ENCODE measurements at regions not wholly inside any gene's neighbourhood (a gene's known extent, or its start where the extent isn't known, plus 50 kb on each side); places are given as distances from the start of the nearest gene placed in this dataset.

- DNase-seq = no peak
These were observed 57.5 kb downstream of the OSR1 start for GRCh38 chr2:19300961-19301360.

GRCh38 chr2:19299522-19299921, 58.9 kb downstream of the OSR1 start:
- no peak for DNase-seq

- DNase-seq = no peak
These were observed 59.4 kb downstream of the OSR1 start for GRCh38 chr2:19299032-19299431.

GRCh38 chr2:19297716-19298115, 60.7 kb downstream of the OSR1 start:
- no peak for DNase-seq

GRCh38 chr2:19295998-19296502, 62.4 kb downstream of the OSR1 start:
- DNase-seq = no peak

- no peak for DNase-seq
These were observed 66.4 kb downstream of the OSR1 start for GRCh38 chr2:19292007-19292406.

GRCh38 chr2:19288291-19288690, 70.1 kb downstream of the OSR1 start:
- no peak for DNase-seq

GRCh38 chr2:19287324-19287723, 71.1 kb downstream of the OSR1 start:
- DNase-seq = no peak

GRCh38 chr2:19282305-19282704, 76.1 kb downstream of the OSR1 start:
- DNase-seq = no peak

- DNase-seq = no peak
These were observed 84.0 kb downstream of the OSR1 start for GRCh38 chr2:19274439-19274838.

GRCh38 chr2:19272941-19273470, 85.4 kb downstream of the OSR1 start:
- no peak for DNase-seq

GRCh38 chr2:19272039-19272438, 86.4 kb downstream of the OSR1 start:
- no peak for DNase-seq

GRCh38 chr2:19264852-19265251, 93.6 kb downstream of the OSR1 start:
- no peak for DNase-seq

- DNase-seq = no peak
These were observed 96.3 kb downstream of the OSR1 start for GRCh38 chr2:19262150-19262549.

- no peak for DNase-seq
These were observed 97.4 kb downstream of the OSR1 start for GRCh38 chr2:19261061-19261460.

GRCh38 chr2:19256121-19256601, 102.3 kb downstream of the OSR1 start:
- DNase-seq = no peak

GRCh38 chr2:19255481-19255880, 102.9 kb downstream of the OSR1 start:
- no peak for DNase-seq

- no peak for DNase-seq
These were observed 106.9 kb downstream of the OSR1 start for GRCh38 chr2:19251554-19251953.

GRCh38 chr2:19250906-19251305, 107.5 kb downstream of the OSR1 start:
- no peak for DNase-seq

GRCh38 chr2:19247186-19247585, 111.2 kb downstream of the OSR1 start:
- no peak for DNase-seq

- no peak for DNase-seq
These were observed 111.9 kb downstream of the OSR1 start for GRCh38 chr2:19246496-19246895.

- no peak for DNase-seq
These were observed 113.7 kb downstream of the OSR1 start for GRCh38 chr2:19244460-19245363.

- no peak for DNase-seq
These were observed 119.9 kb downstream of the OSR1 start for GRCh38 chr2:19238440-19239060.

GRCh38 chr2:19235308-19235707, 123.1 kb downstream of the OSR1 start:
- no peak for DNase-seq

Data from activated naive CD4-positive, alpha-beta T cell (primary cell).